ENCODE measurements at regions not wholly inside any gene's neighbourhood (a gene's known extent, or its start where the extent isn't known, plus 50 kb on each side); places are given as distances from the start of the nearest gene placed in this dataset.

DNA sequence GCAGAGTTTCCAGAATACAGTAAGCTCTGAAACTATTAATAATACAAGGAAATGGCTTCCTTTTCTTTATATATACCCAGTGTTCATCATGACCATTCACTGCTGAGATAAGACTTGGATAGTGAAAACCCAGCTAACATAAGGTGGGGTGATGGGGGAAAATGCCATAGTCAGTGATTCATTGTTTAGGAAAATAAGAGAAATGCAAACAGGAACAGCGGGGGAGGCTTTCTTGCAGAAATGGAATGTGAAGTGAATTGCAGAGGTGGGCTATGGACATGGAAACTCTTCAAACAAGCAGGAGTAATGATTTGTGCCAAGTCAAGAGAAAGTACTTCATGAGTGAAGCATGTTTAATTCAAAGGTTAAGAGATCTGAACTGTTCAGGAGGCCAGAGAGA lies 519.4 kb downstream of the TDRD15 start:
- H3K27ac ChIP-seq (ENCODE audit: insufficient read depth, low read length), result no peak overlapping the region; the same call in 1 of the 2 replicates
- no peak overlapping the region for H2AFZ ChIP-seq (replicated peaks; ENCODE audit: low read length, poor library complexity)
- H2BK20ac ChIP-seq (ENCODE audit: low read depth, low read length), result peak overlapping the region; percentile 79
- H3K14ac ChIP-seq (replicated peaks; ENCODE audit: low read depth, low read length), result no peak overlapping the region
- no peaks in the 10 kb centered on the region for H4K20me1 ChIP-seq (ENCODE audit: insufficient read depth, low read length)
- no peaks in the 10 kb centered on the region for H3K9me3 ChIP-seq (ENCODE audit: control insufficient read depth, insufficient read depth, low read length)
- no peaks in the 10 kb centered on the region for H3K9me1 ChIP-seq (ENCODE audit: insufficient read depth, low read length)
- H2BK120ac ChIP-seq (ENCODE audit: low read depth, low read length), result peak overlapping the region; percentile 94; the same call in 1 of the 2 replicates
- dilution Hi-C loops (cut with HindIII; ENCODE audit: low sequenced_read_pairs, unreplicated experiment), result no loop called here
- H2BK15ac ChIP-seq (ENCODE audit: low read depth, low read length), result no peak overlapping the region
- H4K8ac ChIP-seq (ENCODE audit: low read depth in 2 of 2, low read length in 2 of 2), result peak overlapping the region in 1 of 2 experiments; percentile 49; a peak in 1 of 4 replicates
- peak overlapping the region; percentile 89 for H2BK5ac ChIP-seq (ENCODE audit: low read depth, low read length, poor library complexity, severe bottlenecking)
- no peak overlapping the region for H3K4me2 ChIP-seq (ENCODE audit: low read depth, low read length)
- H2AK5ac ChIP-seq (ENCODE audit: low read depth, low read length), result no peak overlapping the region
- H2AK9ac ChIP-seq (replicated peaks; ENCODE audit: low read depth, low read length, poor library complexity), result no peak overlapping the region
- H3K9ac ChIP-seq (ENCODE audit: low read depth, low read length), result no peak overlapping the region
- POLR2A ChIA-PET (ENCODE audit: unreplicated experiment), result interaction anchor here (0.6 to 1.2 kb wide), 4 partner anchors 10 to 231 kb away, joined by 3 to 6 read pairs (median 4); no protein-coding TSS in a partner anchor
- peaks cover 10% of the 10 kb centered on the region for H3K4me1 ChIP-seq (ENCODE audit: control insufficient read depth, insufficient read depth, low read length)
- peak overlapping the region; percentile 38; the same call in 1 of the 2 replicates for H3K23ac ChIP-seq (ENCODE audit: low read depth, low read length)
- DNase-seq (peak; percentile 71), ATAC-seq (ENCODE audit: low read depth) (peak; percentile 83)
- intact Hi-C loops (cut with micrococcal nuclease), result no loop called here
- BruUV-seq (replicated peaks), result no TSS peak
- no peaks in the 10 kb centered on the region for H3K36me3 ChIP-seq (ENCODE audit: control insufficient read depth, insufficient read depth, low read length)
- H3K27me3 ChIP-seq (ENCODE audit: control insufficient read depth, insufficient read depth, low read length), result no peaks in the 10 kb centered on the region
- H3K79me1 ChIP-seq (ENCODE audit: low read depth in 1 of 2, low read length in 2 of 2), result no peaks in the 10 kb centered on the region
- in situ Hi-C loops (cut with MboI; ENCODE audit: low sequenced_read_pairs), result no loop called here
- H4K91ac ChIP-seq (ENCODE audit: insufficient read depth, low read depth, low read length), result 0 out of 2 replicates have a peak overlapping the region, but pooled peaks have one; percentile 87
- H3K4ac ChIP-seq (ENCODE audit: low read depth, low read length), result peak overlapping the region; percentile 69; the same call in 1 of the 2 replicates
- 60% methylated on average over 1 of the region's 1 CpG; no CpG with 5 or more reads in 1 of the 2 experiments for WGBS, 2 experiments (ENCODE audit: extremely low coverage in 2 of 2, insufficient read length in 1 of 2)
- H3K18ac ChIP-seq (ENCODE audit: low read depth, low read length), result peak overlapping the region; percentile 88
- CTCF ChIA-PET, result interaction anchor here (1.5 to 2.2 kb wide), 2 partner anchors 221 to 223 kb away, joined by 6 to 7 read pairs; no protein-coding TSS in a partner anchor
- H3K56ac ChIP-seq (ENCODE audit: extremely low read depth, insufficient read depth, low read length), result no peak overlapping the region
- no peak for TF ChIP-seq MAZ (IDR thresholded peaks at IDR 0.05; ENCODE audit: borderline replicate concordance, low read depth, low read length)
- TF ChIP-seq, protein P1, sequence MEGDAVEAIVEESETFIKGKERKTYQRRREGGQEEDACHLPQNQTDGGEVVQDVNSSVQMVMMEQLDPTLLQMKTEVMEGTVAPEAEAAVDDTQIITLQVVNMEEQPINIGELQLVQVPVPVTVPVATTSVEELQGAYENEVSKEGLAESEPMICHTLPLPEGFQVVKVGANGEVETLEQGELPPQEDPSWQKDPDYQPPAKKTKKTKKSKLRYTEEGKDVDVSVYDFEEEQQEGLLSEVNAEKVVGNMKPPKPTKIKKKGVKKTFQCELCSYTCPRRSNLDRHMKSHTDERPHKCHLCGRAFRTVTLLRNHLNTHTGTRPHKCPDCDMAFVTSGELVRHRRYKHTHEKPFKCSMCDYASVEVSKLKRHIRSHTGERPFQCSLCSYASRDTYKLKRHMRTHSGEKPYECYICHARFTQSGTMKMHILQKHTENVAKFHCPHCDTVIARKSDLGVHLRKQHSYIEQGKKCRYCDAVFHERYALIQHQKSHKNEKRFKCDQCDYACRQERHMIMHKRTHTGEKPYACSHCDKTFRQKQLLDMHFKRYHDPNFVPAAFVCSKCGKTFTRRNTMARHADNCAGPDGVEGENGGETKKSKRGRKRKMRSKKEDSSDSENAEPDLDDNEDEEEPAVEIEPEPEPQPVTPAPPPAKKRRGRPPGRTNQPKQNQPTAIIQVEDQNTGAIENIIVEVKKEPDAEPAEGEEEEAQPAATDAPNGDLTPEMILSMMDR (conservative IDR thresholded peaks at IDR 0.05; ENCODE audit: low read depth, low read length), result no peak
- TF ChIP-seq NFE2L2 (IDR thresholded peaks at IDR 0.05; ENCODE audit: low read depth, low read length), result no peak
- TF ChIP-seq MXI1 (IDR thresholded peaks at IDR 0.05; ENCODE audit: borderline replicate concordance, low read depth, low read length), result no peak
- TF ChIP-seq RCOR1 (IDR thresholded peaks at IDR 0.05; ENCODE audit: insufficient replicate concordance, low read length), result no peak
- no peak for TF ChIP-seq POLR2A (IDR thresholded peaks at IDR 0.05; ENCODE audit: low read depth, low read length)
- no peak for TF ChIP-seq CEBPB (IDR thresholded peaks at IDR 0.05; ENCODE audit: low read depth, low read length)
- TF ChIP-seq, protein P2, sequence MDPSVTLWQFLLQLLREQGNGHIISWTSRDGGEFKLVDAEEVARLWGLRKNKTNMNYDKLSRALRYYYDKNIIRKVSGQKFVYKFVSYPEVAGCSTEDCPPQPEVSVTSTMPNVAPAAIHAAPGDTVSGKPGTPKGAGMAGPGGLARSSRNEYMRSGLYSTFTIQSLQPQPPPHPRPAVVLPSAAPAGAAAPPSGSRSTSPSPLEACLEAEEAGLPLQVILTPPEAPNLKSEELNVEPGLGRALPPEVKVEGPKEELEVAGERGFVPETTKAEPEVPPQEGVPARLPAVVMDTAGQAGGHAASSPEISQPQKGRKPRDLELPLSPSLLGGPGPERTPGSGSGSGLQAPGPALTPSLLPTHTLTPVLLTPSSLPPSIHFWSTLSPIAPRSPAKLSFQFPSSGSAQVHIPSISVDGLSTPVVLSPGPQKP (IDR thresholded peaks at IDR 0.05; ENCODE audit: borderline replicate concordance, low read depth, low read length), result no peak
- TF ChIP-seq CHD1 (IDR thresholded peaks at IDR 0.05; ENCODE audit: low read depth, low read length), result no peak
- TF ChIP-seq RAD21 (IDR thresholded peaks at IDR 0.05; ENCODE audit: low read length), result no peak
- TF ChIP-seq RFX5 (IDR thresholded peaks at IDR 0.05; ENCODE audit: low read depth, low read length), result no peak
- no peak for TF ChIP-seq SMC3 (IDR thresholded peaks at IDR 0.05; ENCODE audit: low read depth, low read length)
- no peak for TF ChIP-seq MAFK (IDR thresholded peaks at IDR 0.05; ENCODE audit: low read depth, low read length)
- TF ChIP-seq, protein P3, sequence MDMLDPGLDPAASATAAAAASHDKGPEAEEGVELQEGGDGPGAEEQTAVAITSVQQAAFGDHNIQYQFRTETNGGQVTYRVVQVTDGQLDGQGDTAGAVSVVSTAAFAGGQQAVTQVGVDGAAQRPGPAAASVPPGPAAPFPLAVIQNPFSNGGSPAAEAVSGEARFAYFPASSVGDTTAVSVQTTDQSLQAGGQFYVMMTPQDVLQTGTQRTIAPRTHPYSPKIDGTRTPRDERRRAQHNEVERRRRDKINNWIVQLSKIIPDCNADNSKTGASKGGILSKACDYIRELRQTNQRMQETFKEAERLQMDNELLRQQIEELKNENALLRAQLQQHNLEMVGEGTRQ (IDR thresholded peaks at IDR 0.05; ENCODE audit: low read depth, low read length), result no peak
- no peak overlapping the region for H3K4me3 ChIP-seq (ENCODE audit: insufficient read depth, low read depth, low read length)
- peak overlapping the region; percentile 69; the same call in 1 of the 2 replicates for H4K5ac ChIP-seq (ENCODE audit: low read depth, low read length)

Measured in IMR-90 (cell line).